ENCODE measurements at regions not wholly inside any gene's neighbourhood (a gene's known extent, or its start where the extent isn't known, plus 50 kb on each side); places are given as distances from the start of the nearest gene placed in this dataset.

GRCh38 chr6:12458558-12458957 is 168.4 kb downstream of the EDN1 start:
- no peaks in the 10 kb centered on the region for H3K27me3 ChIP-seq (ENCODE audit: control insufficient read depth, extremely low read depth, insufficient read depth, low read length)
- no peak overlapping the region for H3K9ac ChIP-seq (ENCODE audit: control insufficient read depth, extremely low read depth, insufficient read depth, low read length)
- H2AFZ ChIP-seq (ENCODE audit: control insufficient read depth, low read length): no peak overlapping the region
- no peak overlapping the region for H3K27ac ChIP-seq (ENCODE audit: control insufficient read depth, insufficient read depth, low read length)
- dilution Hi-C loops (cut with MboI; ENCODE audit: extremely low pct_ligation_motif_present, low sequenced_read_pairs): no loop called here
- no peaks in the 10 kb centered on the region for H4K20me1 ChIP-seq (ENCODE audit: control insufficient read depth, extremely low read depth, insufficient read depth, low read length)
- H3K9me1 ChIP-seq (ENCODE audit: control insufficient read depth, extremely low read depth, insufficient read depth, low read length): no peaks in the 10 kb centered on the region
- no peak overlapping the region for H3K4me3 ChIP-seq (ENCODE audit: control insufficient read depth in 2 of 3, extremely low read depth in 1 of 3, insufficient read depth in 2 of 3, low read depth in 1 of 3, low read length in 3 of 3)
- H3K36me3 ChIP-seq (ENCODE audit: control insufficient read depth in 2 of 2, extremely low read depth in 1 of 2, insufficient read depth in 2 of 2, low read length in 2 of 2): no peaks in the 10 kb centered on the region
- no peaks in the 10 kb centered on the region for H3K79me2 ChIP-seq (ENCODE audit: control insufficient read depth, insufficient read depth, low read length)
- TF ChIP-seq EZH2 (IDR thresholded peaks at IDR 0.05; ENCODE audit: low read length) (no peak), CTCF (optimal IDR thresholded peaks at IDR 0.05 in 1 of 3, IDR thresholded peaks at IDR 0.05 in 1 of 3, conservative IDR thresholded peaks at IDR 0.05 in 1 of 3; ENCODE audit: extremely low read depth in 1 of 3, insufficient read depth in 2 of 3, low read length in 3 of 3) (no peak)
- H3K4me1 ChIP-seq (ENCODE audit: control insufficient read depth, extremely low read depth, insufficient read depth, low read length): no peaks in the 10 kb centered on the region
- H3K4me2 ChIP-seq (ENCODE audit: control insufficient read depth, extremely low read depth, insufficient read depth, low read depth, low read length): no peak overlapping the region
- DNase-seq (ENCODE audit: low read depth, low spot score) (no peak), FAIRE-seq (no peak)
- no peaks in the 10 kb centered on the region for H3K9me3 ChIP-seq (ENCODE audit: control insufficient read depth, low read depth, low read length)

GRCh38 chr6:12459945-12460661 is 169.9 kb downstream of the EDN1 start:
- dilution Hi-C loops (cut with MboI; ENCODE audit: extremely low pct_ligation_motif_present, low sequenced_read_pairs): no loop called here
- Histone ChIP-seq H3K9me1 (ENCODE audit: control insufficient read depth, extremely low read depth, insufficient read depth, low read length) (no peaks in the 10 kb centered on the region), H3K9ac (ENCODE audit: control insufficient read depth, extremely low read depth, insufficient read depth, low read length) (no peak overlapping the region), H3K4me1 (ENCODE audit: control insufficient read depth, extremely low read depth, insufficient read depth, low read length) (no peaks in the 10 kb centered on the region), H3K27ac (ENCODE audit: control insufficient read depth, insufficient read depth, low read length) (no peak overlapping the region), H3K36me3 (ENCODE audit: control insufficient read depth in 2 of 2, extremely low read depth in 1 of 2, insufficient read depth in 2 of 2, low read length in 2 of 2) (no peaks in the 10 kb centered on the region), H3K4me3 (ENCODE audit: control insufficient read depth in 2 of 3, extremely low read depth in 1 of 3, insufficient read depth in 2 of 3, low read depth in 1 of 3, low read length in 3 of 3) (no peak overlapping the region), H4K20me1 (ENCODE audit: control insufficient read depth, extremely low read depth, insufficient read depth, low read length) (no peaks in the 10 kb centered on the region), H3K4me2 (ENCODE audit: control insufficient read depth, extremely low read depth, insufficient read depth, low read depth, low read length) (no peak overlapping the region), H3K79me2 (ENCODE audit: control insufficient read depth, insufficient read depth, low read length) (no peaks in the 10 kb centered on the region), H3K9me3 (ENCODE audit: control insufficient read depth, low read depth, low read length) (no peaks in the 10 kb centered on the region), H2AFZ (ENCODE audit: control insufficient read depth, low read length) (no peak overlapping the region), H3K27me3 (ENCODE audit: control insufficient read depth, extremely low read depth, insufficient read depth, low read length) (no peaks in the 10 kb centered on the region)
- FAIRE-seq (no peak), DNase-seq (ENCODE audit: low read depth, low spot score) (no peak)
- TF ChIP-seq EZH2 (IDR thresholded peaks at IDR 0.05; ENCODE audit: low read length) (no peak), CTCF (optimal IDR thresholded peaks at IDR 0.05 in 1 of 3, IDR thresholded peaks at IDR 0.05 in 1 of 3, conservative IDR thresholded peaks at IDR 0.05 in 1 of 3; ENCODE audit: extremely low read depth in 1 of 3, insufficient read depth in 2 of 3, low read length in 3 of 3) (no peak)
